ENCODE measurements at regions not wholly inside any gene's neighbourhood (a gene's known extent, or its start where the extent isn't known, plus 50 kb on each side); places are given as distances from the start of the nearest gene placed in this dataset.
"Not testable (repeated sequence)": the region's sequence is repeated elsewhere in the genome, so short reads cannot be mapped to it uniquely, and the experiment has no call there.

GRCh38 chr4:111991163-111991562 lies 154.1 kb upstream of the FAM241A start:
- no peak for DNase-seq

- DNase-seq, result no peak
These were observed 153.5 kb upstream of the FAM241A start for GRCh38 chr4:111991797-111992196.

- DNase-seq, result no peak
These were observed 152.7 kb upstream of the FAM241A start for GRCh38 chr4:111992351-111993168.

- DNase-seq, result no peak
These were observed 150.9 kb upstream of the FAM241A start for GRCh38 chr4:111994392-111994791.

- no peak for DNase-seq
These were observed 147.5 kb upstream of the FAM241A start for GRCh38 chr4:111997785-111998184.

- no peak for DNase-seq
These were observed 145.5 kb upstream of the FAM241A start for GRCh38 chr4:111999801-112000200.

- DNase-seq, result no peak
These were observed 144.2 kb upstream of the FAM241A start for GRCh38 chr4:112001041-112001440.

GRCh38 chr4:112002248-112002661 lies 143.0 kb upstream of the FAM241A start:
- DNase-seq, result no peak

GRCh38 chr4:112003231-112003907 lies 141.9 kb upstream of the FAM241A start:
- DNase-seq, result no peak

GRCh38 chr4:112005027-112005426 lies 140.2 kb upstream of the FAM241A start:
- DNase-seq, result no peak

GRCh38 chr4:112007391-112007790 lies 137.9 kb upstream of the FAM241A start:
- DNase-seq, result no peak

- no peak for DNase-seq
These were observed 129.3 kb upstream of the FAM241A start for GRCh38 chr4:112015960-112016359.

- DNase-seq, result no peak
These were observed 121.8 kb upstream of the FAM241A start for GRCh38 chr4:112023402-112023950.

GRCh38 chr4:112026058-112026457 lies 119.2 kb upstream of the FAM241A start:
- DNase-seq, result no peak

GRCh38 chr4:112029771-112030171 lies 115.5 kb upstream of the FAM241A start:
- DNase-seq, result no peak

- DNase-seq, result no peak
These were observed 113.4 kb upstream of the FAM241A start for GRCh38 chr4:112031712-112032328.

- DNase-seq, result no peak
These were observed 108.4 kb upstream of the FAM241A start for GRCh38 chr4:112036886-112037285.

GRCh38 chr4:112038861-112039260 lies 106.4 kb upstream of the FAM241A start:
- DNase-seq, result no peak

- DNase-seq, result not testable (repeated sequence)
These were observed 96.1 kb upstream of the FAM241A start for GRCh38 chr4:112049119-112049518.

GRCh38 chr4:112053825-112054350 lies 91.4 kb upstream of the FAM241A start:
- no peak for DNase-seq

- DNase-seq, result no peak
These were observed 90.2 kb upstream of the FAM241A start for GRCh38 chr4:112055100-112055499.

GRCh38 chr4:112057470-112057869 lies 87.8 kb upstream of the FAM241A start:
- no peak for DNase-seq

- DNase-seq, result no peak
These were observed 86.8 kb upstream of the FAM241A start for GRCh38 chr4:112058433-112058832.

Measured in NCI-H2171 (cell line).